ENCODE measurements at regions not wholly inside any gene's neighbourhood (a gene's known extent, or its start where the extent isn't known, plus 50 kb on each side); places are given as distances from the start of the nearest gene placed in this dataset.
A peak's percentile ranks its signal among the peaks of the same experiment; 100 is the strongest.
"Not testable (repeated sequence)": the region's sequence is repeated elsewhere in the genome, so short reads cannot be mapped to it uniquely, and the experiment has no call there.

- Histone ChIP-seq H3K36me3 (no peaks in the 10 kb centered on the region), H3K4me3 (no peak overlapping the region), H3K9me3 (no peaks in the 10 kb centered on the region), H3K27ac (no peak overlapping the region), H3K27me3 (no peaks in the 10 kb centered on the region), H3K4me1 (no peaks in the 10 kb centered on the region)
- intact Hi-C loops (cut with DNase I): no loop called here
- no peak for DNase-seq
- WGBS, 2 donors: 87 to 90% methylated on average over 3 of the region's 3 CpGs
- TF ChIP-seq, protein P1, sequence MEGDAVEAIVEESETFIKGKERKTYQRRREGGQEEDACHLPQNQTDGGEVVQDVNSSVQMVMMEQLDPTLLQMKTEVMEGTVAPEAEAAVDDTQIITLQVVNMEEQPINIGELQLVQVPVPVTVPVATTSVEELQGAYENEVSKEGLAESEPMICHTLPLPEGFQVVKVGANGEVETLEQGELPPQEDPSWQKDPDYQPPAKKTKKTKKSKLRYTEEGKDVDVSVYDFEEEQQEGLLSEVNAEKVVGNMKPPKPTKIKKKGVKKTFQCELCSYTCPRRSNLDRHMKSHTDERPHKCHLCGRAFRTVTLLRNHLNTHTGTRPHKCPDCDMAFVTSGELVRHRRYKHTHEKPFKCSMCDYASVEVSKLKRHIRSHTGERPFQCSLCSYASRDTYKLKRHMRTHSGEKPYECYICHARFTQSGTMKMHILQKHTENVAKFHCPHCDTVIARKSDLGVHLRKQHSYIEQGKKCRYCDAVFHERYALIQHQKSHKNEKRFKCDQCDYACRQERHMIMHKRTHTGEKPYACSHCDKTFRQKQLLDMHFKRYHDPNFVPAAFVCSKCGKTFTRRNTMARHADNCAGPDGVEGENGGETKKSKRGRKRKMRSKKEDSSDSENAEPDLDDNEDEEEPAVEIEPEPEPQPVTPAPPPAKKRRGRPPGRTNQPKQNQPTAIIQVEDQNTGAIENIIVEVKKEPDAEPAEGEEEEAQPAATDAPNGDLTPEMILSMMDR (IDR thresholded peaks at IDR 0.05): no peak
- TF ChIP-seq EP300 (IDR thresholded peaks at IDR 0.05) (no peak), POLR2AphosphoS5 (IDR thresholded peaks at IDR 0.05) (no peak), POLR2A (IDR thresholded peaks at IDR 0.05) (no peak)
Observed at GRCh38 chr1:101116006-101116405, 90.4 kb upstream of the DPH5 start.

- H3K4me1 ChIP-seq: no peaks in the 10 kb centered on the region
- H3K9me3 ChIP-seq: no peaks in the 10 kb centered on the region
- no peak for DNase-seq
- H3K4me3 ChIP-seq: no peak overlapping the region
- TF ChIP-seq EP300 (IDR thresholded peaks at IDR 0.05): no peak
- TF ChIP-seq POLR2AphosphoS5 (IDR thresholded peaks at IDR 0.05): no peak
- TF ChIP-seq, protein P1 (IDR thresholded peaks at IDR 0.05): no peak
- TF ChIP-seq POLR2A (IDR thresholded peaks at IDR 0.05): no peak
- no peaks in the 10 kb centered on the region for H3K27me3 ChIP-seq
- no peak overlapping the region for H3K27ac ChIP-seq
- intact Hi-C loops (cut with DNase I): no loop called here
- no peaks in the 10 kb centered on the region for H3K36me3 ChIP-seq
- 83 to 95% methylated on average over 1 of the region's 1 CpG for WGBS, 2 donors
Observed at GRCh38 chr1:101115112-101115511, 89.5 kb upstream of the DPH5 start.

DNA sequence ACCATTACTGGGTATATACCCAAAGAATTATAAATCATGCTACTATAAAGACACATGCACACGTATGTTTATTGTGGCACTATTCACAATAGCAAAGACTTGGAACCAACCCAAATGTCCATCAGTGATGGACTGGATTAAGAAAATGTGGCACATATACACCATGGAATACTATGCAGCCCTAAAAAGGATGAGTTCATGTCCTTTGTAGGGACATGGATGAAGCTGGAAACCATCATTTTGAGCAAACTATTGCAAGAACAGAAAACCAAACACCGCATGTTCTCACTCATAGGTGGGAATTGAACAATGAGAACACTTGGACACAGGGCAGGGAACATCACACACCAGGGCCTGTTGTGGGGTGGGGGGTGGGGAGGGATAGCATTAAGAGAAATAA, 88.5 kb upstream of the DPH5 start:
- H3K27me3 ChIP-seq; H3K36me3 ChIP-seq; H3K4me3 ChIP-seq; DNase-seq; H3K4me1 ChIP-seq; H3K9me3 ChIP-seq; H3K27ac ChIP-seq; intact Hi-C loops (cut with DNase I): not testable (repeated sequence)
- 88 to 89% methylated on average over 2 of the region's 2 CpGs for WGBS, 2 donors

GRCh38 chr1:101112051-101112780, 86.6 kb upstream of the DPH5 start:
- DNase-seq: peak; percentile 65
- H3K36me3 ChIP-seq: no peaks in the 10 kb centered on the region
- no peaks in the 10 kb centered on the region for H3K27me3 ChIP-seq
- TF ChIP-seq EP300 (IDR thresholded peaks at IDR 0.05): no peak
- TF ChIP-seq POLR2AphosphoS5 (IDR thresholded peaks at IDR 0.05): no peak
- no peak for TF ChIP-seq POLR2A (IDR thresholded peaks at IDR 0.05)
- TF ChIP-seq, protein P1 (IDR thresholded peaks at IDR 0.05): no peak
- peak overlapping the region in 2 of 4 donors; percentile 5 to 10 for H3K27ac ChIP-seq
- intact Hi-C loops (cut with DNase I): no loop called here
- no peak overlapping the region for H3K4me3 ChIP-seq
- no peaks in the 10 kb centered on the region for H3K4me1 ChIP-seq
- no peaks in the 10 kb centered on the region for H3K9me3 ChIP-seq
- 35 to 64% methylated on average over 6 of the region's 6 CpGs for WGBS, 2 donors

GRCh38 chr1:101111461-101111860, 85.9 kb upstream of the DPH5 start:
- intact Hi-C loops (cut with DNase I): no loop called here
- TF ChIP-seq POLR2AphosphoS5 (IDR thresholded peaks at IDR 0.05) (no peak), POLR2A (IDR thresholded peaks at IDR 0.05) (no peak), EP300 (IDR thresholded peaks at IDR 0.05) (no peak)
- TF ChIP-seq, protein P1 (IDR thresholded peaks at IDR 0.05): no peak
- Histone ChIP-seq H3K27me3 (no peaks in the 10 kb centered on the region), H3K9me3 (no peaks in the 10 kb centered on the region), H3K4me3 (no peak overlapping the region), H3K36me3 (no peaks in the 10 kb centered on the region), H3K27ac (peak overlapping the region in 1 of 4 donors; percentile 10), H3K4me1 (no peaks in the 10 kb centered on the region)
- no peak for DNase-seq
- WGBS, 2 donors: 52 to 67% methylated on average over 1 of the region's 1 CpG

Measured in sigmoid colon (tissue), 6 donors.